OCI-LY7 (cell line): ENCODE measurements at regions not wholly inside any gene's neighbourhood (a gene's known extent, or its start where the extent isn't known, plus 50 kb on each side); places are given as distances from the start of the nearest gene placed in this dataset.
"Not testable (repeated sequence)": the region's sequence is repeated elsewhere in the genome, so short reads cannot be mapped to it uniquely, and the experiment has no call there.

Experiments
- BruUV-seq: library from RNA; stranded (reverse); fragments of 400-500 nt; replicated peaks from 2 replicates; lab custom pipeline; 2021; lab: Mats Ljungman, UMichigan
- CTCF ChIA-PET: fragments of 300-600 bp; sonication (Branson Sonifier 250); formaldehyde crosslinking; loops from one replicate; lab custom pipeline; 2022; ENCODE audit warnings: antibody characterized with exemption; ENCODE audit not compliant: unreplicated experiment; lab: Charles Lee
- POLR2A ChIA-PET: fragments of 300-600 bp; sonication (Branson Sonifier 250); formaldehyde crosslinking; loops from one replicate; lab custom pipeline; 2022; ENCODE audit warnings: antibody characterized with exemption; lab: Charles Lee
- DNase-seq: peaks from one replicate; pipeline ENCODE4 v3.0.0-alpha.2; 2015; ENCODE audit warnings: low spot score
- H2AFZ ChIP-seq: fragments of 200-600 bp; sonication (generic), shearing (Covaris generic); 2 replicates; pipeline ENCODE4 v1.6.1; 2014; ENCODE audit warnings: mild to moderate bottlenecking, antibody characterized with exemption, low read length, moderate library complexity
- H3K27ac ChIP-seq: fragments of 200-600 bp; sonication (generic); 2 replicates; pipeline ENCODE4 v1.5.1; 2014; ENCODE audit warnings: mixed run types, low read depth, mild to moderate bottlenecking, moderate library complexity, low read length, inconsistent platforms; ENCODE audit not compliant: poor library complexity, severe bottlenecking
- H3K36me3 ChIP-seq: fragments of 200-600 bp; sonication (generic); 2 replicates; pipeline ENCODE4 v1.6.1; 2014; ENCODE audit warnings: mild to moderate bottlenecking, antibody characterized with exemption, low read length, moderate library complexity, mixed read lengths; ENCODE audit not compliant: insufficient read depth
- H3K4me1 ChIP-seq: fragments of 200-600 bp; sonication (generic); 2 replicates; pipeline ENCODE4 v1.5.1; 2014; ENCODE audit warnings: mild to moderate bottlenecking, low read length; ENCODE audit not compliant: insufficient read depth, poor library complexity, severe bottlenecking
- H3K4me2 ChIP-seq: fragments of 200-600 bp; sonication (generic); 2 replicates; pipeline ENCODE4 v1.6.1; 2014; ENCODE audit warnings: mild to moderate bottlenecking, low read length
- H3K4me3 ChIP-seq: fragments of 200-600 bp; sonication (generic); 2 replicates; pipeline ENCODE4 v1.5.1; 2014; ENCODE audit warnings: mild to moderate bottlenecking, low read depth, low read length; ENCODE audit not compliant: poor library complexity, severe bottlenecking
- H3K79me2 ChIP-seq: fragments of 200-600 bp; sonication (generic); 2 replicates; pipeline ENCODE4 v1.6.1; 2016; ENCODE audit warnings: low read depth, mild to moderate bottlenecking, low read length, moderate library complexity, mixed read lengths; ENCODE audit not compliant: insufficient read depth
- H3K9me2 ChIP-seq: fragments of 200-600 bp; sonication (generic); 2 replicates; pipeline ENCODE4 v1.6.1; 2016; ENCODE audit warnings: mild to moderate bottlenecking, low read length, mixed read lengths; ENCODE audit not compliant: insufficient read depth
- H3K9me3 ChIP-seq: fragments of 200-600 bp; sonication (generic); 2 replicates; pipeline ENCODE4 v1.6.1; 2014; ENCODE audit warnings: mild to moderate bottlenecking, mixed run types, low read length, mixed read lengths
- H4K20me1 ChIP-seq: fragments of 200-600 bp; sonication (generic); 2 replicates; pipeline ENCODE4 v1.6.1; 2014; ENCODE audit warnings: mild to moderate bottlenecking, antibody characterized with exemption, low read length, moderate library complexity, mixed read lengths; ENCODE audit not compliant: insufficient read depth
- CTCF ChIP-seq: fragments of 200-600 bp; sonication (generic); conservative IDR thresholded peaks from 2 replicates; pipeline ENCODE4 v1.5.1; 2014; ENCODE audit warnings: mild to moderate bottlenecking, antibody characterized with exemption, low read length, moderate library complexity, mixed read lengths
- EZH2phosphoT487 ChIP-seq: fragments of 200-600 bp; sonication (generic); IDR thresholded peaks from 2 replicates; pipeline ENCODE4 v1.6.1; 2018; ENCODE audit warnings: low read depth, borderline replicate concordance, mild to moderate bottlenecking, mixed run types, antibody characterized with exemption, low read length, moderate library complexity, mixed read lengths
- intact Hi-C: fragments of 100-400 bp; cut with micrococcal nuclease; formaldehyde crosslinking; loops from one replicate; pipeline ENCODE4 v1.10.0; 2022; ENCODE audit not compliant: unreplicated experiment

- no peak for DNase-seq
- BruUV-seq, result no TSS peak
- peaks cover 4% of the 10 kb centered on the region for H3K4me1 ChIP-seq
- H3K79me2 ChIP-seq, result no peaks in the 10 kb centered on the region
- no peaks in the 10 kb centered on the region for H3K36me3 ChIP-seq
- no peak overlapping the region for H3K4me3 ChIP-seq
- H4K20me1 ChIP-seq, result no peaks in the 10 kb centered on the region
- H2AFZ ChIP-seq, result no peak overlapping the region
- no peak overlapping the region for H3K27ac ChIP-seq
- CTCF ChIA-PET, result no interaction called here
- intact Hi-C loops, result no loop called here
- no peak for TF ChIP-seq EZH2phosphoT487
- no peak for TF ChIP-seq CTCF
- no peak overlapping the region for H3K4me2 ChIP-seq
- POLR2A ChIA-PET, result no interaction called here
- H3K9me3 ChIP-seq, result no peaks in the 10 kb centered on the region
- H3K9me2 ChIP-seq, result no peaks in the 10 kb centered on the region
These were observed 82.7 kb upstream of the SFSWAP start for GRCh38 chr12:131628023-131628740.

GRCh38 chr12:131628766-131629448 is 82.0 kb upstream of the SFSWAP start:
- no peak for DNase-seq
- Histone ChIP-seq H3K4me3 (no peak overlapping the region), H3K4me2 (no peak overlapping the region), H3K4me1 (peaks cover 4% of the 10 kb centered on the region), H3K9me2 (no peaks in the 10 kb centered on the region), H3K79me2 (no peaks in the 10 kb centered on the region), H4K20me1 (no peaks in the 10 kb centered on the region), H3K9me3 (no peaks in the 10 kb centered on the region), H2AFZ (no peak overlapping the region), H3K27ac (no peak overlapping the region), H3K36me3 (no peaks in the 10 kb centered on the region)
- ChIA-PET CTCF (no interaction called here), POLR2A (no interaction called here)
- BruUV-seq, result no TSS peak
- intact Hi-C loops, result no loop called here
- TF ChIP-seq CTCF (no peak), EZH2phosphoT487 (no peak)

GRCh38 chr12:131631230-131631629 is 79.7 kb upstream of the SFSWAP start:
- Histone ChIP-seq H3K4me3 (no peak overlapping the region), H2AFZ (no peak overlapping the region), H3K27ac (no peak overlapping the region), H3K4me1 (peaks cover 4% of the 10 kb centered on the region), H3K79me2 (no peaks in the 10 kb centered on the region), H3K9me3 (no peaks in the 10 kb centered on the region), H3K4me2 (no peak overlapping the region), H3K9me2 (no peaks in the 10 kb centered on the region), H3K36me3 (no peaks in the 10 kb centered on the region), H4K20me1 (no peaks in the 10 kb centered on the region)
- BruUV-seq, result no TSS peak
- no peak for TF ChIP-seq CTCF
- TF ChIP-seq EZH2phosphoT487, result no peak
- intact Hi-C loops, result no loop called here
- ChIA-PET POLR2A (no interaction called here), CTCF (no interaction called here)
- no peak for DNase-seq

GRCh38 chr12:131631889-131632651 is 78.8 kb upstream of the SFSWAP start:
- BruUV-seq, H3K9me3 ChIP-seq, H3K36me3 ChIP-seq, POLR2A ChIA-PET, H3K4me2 ChIP-seq, H3K27ac ChIP-seq, intact Hi-C loops, H3K4me3 ChIP-seq, H3K4me1 ChIP-seq, H3K79me2 ChIP-seq, H4K20me1 ChIP-seq, H2AFZ ChIP-seq, CTCF ChIA-PET, DNase-seq, H3K9me2 ChIP-seq: not testable (repeated sequence)
